Activated T-helper 1 cell treated with anti-CD3 and anti-CD28 coated beads, Interleukin-2, amount 50 U/mL, for 16 hours (primary cell): ENCODE measurements at regions not wholly inside any gene's neighbourhood (a gene's known extent, or its start where the extent isn't known, plus 50 kb on each side); places are given as distances from the start of the nearest gene placed in this dataset.

Experiments
- DNase-seq, 2 donors: peaks; one replicate each; pipeline ENCODE4 v3.0.0-alpha.2; 2020; ENCODE audit warnings: low read depth in 1 of 2, low spot score in 1 of 2

GRCh38 chr11:79564288-79564925 lies 123.6 kb upstream of the TENM4 start:
- no peak for DNase-seq

- DNase-seq = no peak
These were observed 120.7 kb upstream of the TENM4 start for GRCh38 chr11:79561496-79561895.

GRCh38 chr11:79550809-79551208 lies 110.0 kb upstream of the TENM4 start:
- DNase-seq = no peak

DNA sequence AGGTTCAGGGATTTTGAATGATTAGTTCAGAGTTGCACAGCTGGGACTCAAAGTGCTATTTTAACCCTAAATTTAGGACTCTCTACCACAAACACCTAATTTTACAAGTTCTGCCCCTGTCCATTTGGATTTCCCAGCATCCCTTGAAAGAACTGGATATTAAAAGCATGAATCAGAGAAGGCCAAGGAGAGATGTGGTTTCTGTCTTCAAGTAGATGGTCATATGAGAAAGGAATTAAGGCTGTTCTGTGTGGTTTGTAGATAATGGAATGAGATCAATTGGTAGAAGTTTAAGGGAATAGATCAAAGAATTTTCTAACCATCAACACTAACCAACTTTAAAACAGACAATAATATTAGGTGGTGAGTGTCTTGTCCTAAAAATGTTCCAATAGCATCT lies 106.4 kb upstream of the TENM4 start:
- DNase-seq = no peak

- no peak for DNase-seq
These were observed 105.5 kb upstream of the TENM4 start for GRCh38 chr11:79546351-79546750.

DNA sequence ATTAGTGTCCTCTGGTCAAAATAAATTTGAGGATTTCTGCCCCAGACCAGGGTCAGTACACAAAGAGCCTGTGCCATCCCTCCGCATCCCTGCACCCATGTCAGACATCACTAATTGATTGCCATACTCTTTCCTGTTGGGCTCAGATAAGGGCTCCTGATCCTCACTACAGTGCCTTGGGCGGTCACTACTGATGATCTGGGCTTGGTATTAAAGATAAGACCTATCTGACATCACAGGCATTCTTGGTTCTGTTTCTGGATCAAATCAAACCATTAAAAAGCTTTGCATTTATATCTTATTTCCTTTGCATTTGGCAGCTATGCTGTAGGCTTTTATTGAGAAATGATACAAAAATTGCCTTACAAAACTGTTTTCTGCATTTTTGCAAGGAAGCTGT lies 103.5 kb upstream of the TENM4 start:
- DNase-seq = no peak

GRCh38 chr11:79543101-79543500 lies 102.3 kb upstream of the TENM4 start:
- DNase-seq = no peak

- DNase-seq = no peak
These were observed 100.6 kb upstream of the TENM4 start for GRCh38 chr11:79541466-79541865.

DNA sequence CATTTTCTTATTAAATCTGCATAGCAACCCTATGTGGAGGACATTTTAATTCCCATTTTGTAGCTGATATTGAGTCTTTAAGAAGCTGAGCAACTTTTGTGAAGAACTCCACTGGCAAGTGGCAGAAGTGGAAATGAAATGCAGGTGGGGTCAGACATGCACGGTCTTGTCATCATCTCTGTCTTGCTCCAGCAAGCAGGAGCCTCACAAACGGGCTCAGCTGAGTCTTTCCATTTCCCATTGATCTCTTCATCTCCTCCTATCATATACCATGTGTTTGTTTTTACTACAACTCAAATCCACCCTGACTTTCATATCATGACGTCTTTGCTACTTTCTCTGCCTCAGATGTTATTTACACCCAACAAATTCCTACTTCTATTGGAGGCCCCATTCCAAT lies 97.9 kb upstream of the TENM4 start:
- DNase-seq = no peak

DNA sequence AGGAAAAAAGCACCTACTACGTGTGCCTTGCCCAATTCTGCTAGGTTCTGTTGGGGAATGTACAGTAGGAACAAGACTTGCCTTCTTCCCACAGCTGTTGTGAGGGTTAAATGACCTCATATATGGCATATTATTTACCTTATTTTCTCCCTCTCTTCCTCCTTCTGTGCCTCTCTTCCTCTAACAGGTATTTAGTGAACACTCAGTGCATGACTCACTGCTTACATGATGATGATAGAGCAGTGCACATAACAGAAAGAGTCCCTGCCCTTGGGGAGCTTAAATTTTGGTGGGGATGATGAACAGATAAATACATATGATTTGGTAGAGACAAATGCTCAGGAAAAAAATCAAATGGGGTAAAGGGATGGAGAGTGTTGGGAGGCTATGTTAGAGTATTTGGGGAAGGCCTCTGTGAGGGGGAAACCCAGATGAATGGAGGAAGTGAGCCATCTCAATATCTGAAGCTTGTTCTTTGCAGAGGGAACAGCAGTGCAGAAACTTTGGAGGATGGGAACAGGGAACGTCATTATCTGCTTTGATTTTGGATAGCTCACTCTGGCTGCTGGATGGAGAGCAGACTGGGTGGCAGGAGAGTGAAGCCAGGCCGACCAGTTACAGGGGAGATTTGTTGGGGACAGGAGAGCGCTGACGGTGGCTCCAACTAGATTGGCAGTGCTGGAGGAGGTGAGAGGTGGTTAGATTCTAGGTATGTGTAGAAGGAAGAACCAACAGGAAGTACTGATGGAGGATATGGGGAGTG lies 95.5 kb upstream of the TENM4 start:
- no peak for DNase-seq

DNA sequence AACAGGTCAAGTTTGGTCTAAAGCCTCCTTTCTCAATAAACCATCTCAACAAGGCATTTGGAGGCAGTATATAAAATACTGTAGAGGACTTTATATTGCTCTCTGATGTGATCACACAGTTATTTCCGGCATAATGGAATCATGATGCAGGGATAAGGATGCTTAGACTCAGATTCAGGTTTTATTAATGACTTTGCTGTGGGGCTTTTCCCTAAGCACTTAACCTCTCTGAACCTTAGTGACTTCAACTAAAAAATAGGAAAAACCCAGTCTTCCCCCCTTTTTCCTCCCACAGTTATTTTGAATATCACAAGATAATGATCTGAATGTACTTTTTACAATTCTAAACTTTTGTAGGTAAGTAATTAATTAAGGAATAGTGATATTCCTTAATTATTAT lies 94.8 kb upstream of the TENM4 start:
- no peak for DNase-seq

DNA sequence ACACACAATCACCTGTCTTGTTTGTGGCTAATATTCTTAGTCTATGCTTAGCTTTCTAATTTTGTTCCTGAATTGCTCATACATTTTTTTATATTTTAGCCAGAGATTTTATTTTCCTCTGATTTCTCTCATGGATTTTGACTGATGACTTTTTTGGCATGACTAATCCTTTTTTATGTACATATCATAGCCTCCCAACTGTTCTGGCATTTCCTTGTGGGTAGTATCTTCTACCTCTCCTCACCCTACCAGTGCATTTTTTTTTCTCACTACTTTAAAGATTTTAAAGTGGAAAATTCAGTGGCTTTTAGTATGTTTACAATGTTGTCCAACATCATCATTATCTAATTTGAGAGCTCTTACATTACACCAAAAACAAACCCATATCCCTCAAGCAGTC lies 84.4 kb upstream of the TENM4 start:
- no peak for DNase-seq

DNA sequence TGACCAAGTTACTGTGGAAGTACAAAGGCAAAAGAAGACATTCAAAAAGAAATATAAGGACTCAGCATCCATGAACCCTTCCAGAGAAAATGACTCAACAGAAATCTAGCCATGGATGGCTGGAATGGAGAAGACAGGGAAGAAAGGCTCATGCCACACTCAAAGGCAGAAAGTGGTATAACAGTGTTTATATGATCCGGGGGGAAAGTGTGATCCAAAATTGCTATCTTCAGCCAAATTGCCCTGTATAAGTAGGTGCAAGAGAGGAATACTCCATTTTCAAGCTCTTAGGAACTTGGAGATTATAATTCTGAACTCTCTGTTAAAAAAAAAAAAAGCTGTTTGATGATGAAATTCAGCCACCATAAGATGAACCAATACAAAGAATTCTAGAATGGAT lies 81.8 kb upstream of the TENM4 start:
- DNase-seq = no peak

GRCh38 chr11:79520086-79520485 lies 79.3 kb upstream of the TENM4 start:
- DNase-seq = no peak

DNA sequence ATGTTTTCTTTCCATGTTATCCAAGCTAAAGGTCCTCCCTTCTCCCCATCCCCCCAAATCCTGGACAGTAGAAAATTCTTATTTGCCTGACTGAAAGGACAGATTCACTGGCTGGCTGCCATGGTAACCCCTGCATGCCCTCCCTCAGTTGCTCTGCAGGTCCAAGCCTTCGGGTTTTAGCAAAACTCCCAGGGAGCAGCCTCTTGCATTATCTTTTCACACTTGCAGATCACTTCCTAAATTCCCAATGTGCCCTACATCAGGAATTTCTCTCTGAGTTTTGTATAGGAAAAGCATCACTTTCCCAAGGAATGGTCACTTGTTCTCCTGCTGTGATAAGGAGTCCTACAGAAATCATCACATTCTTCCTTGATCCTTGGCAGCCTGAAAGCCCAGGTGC lies 75.0 kb upstream of the TENM4 start:
- DNase-seq = no peak

GRCh38 chr11:79514695-79515094 lies 73.9 kb upstream of the TENM4 start:
- no peak for DNase-seq

- no peak for DNase-seq
These were observed 73.5 kb upstream of the TENM4 start for GRCh38 chr11:79514290-79514689.

DNA sequence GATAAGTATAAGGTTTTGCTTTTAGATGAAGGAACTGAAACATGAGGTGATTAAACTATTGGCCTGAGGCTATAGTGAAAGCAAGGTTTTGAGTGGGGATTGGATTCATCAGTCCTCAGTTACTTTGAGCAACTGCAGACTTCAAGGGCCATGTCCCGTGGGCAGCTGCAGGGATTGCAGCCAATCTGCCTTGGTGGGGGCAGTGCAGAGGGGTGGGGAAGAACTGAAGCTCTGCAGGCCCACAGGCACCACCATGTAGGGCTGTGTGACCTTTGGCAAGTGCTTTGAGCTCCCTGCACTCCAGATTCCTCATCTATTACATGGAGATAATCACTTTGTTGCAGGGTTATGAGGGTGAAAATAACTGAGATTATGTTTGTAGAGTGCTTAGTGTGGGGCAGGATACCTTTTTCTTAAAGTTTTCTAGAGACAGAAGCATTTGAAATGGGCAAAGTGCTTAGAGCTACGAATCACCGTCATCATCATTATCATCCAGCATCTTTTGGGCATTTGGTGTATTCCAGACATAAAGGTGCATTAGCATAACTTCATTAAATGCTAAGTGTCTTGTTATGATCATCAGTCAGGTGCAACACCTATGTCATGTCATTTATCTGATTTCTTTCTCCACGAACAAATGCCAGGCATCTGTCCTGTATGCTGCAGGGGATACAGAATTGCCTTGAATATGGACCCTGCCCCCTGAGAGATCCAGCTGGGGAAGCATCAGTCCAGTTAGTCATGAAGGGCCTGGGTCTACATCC lies 72.1 kb upstream of the TENM4 start:
- DNase-seq = no peak

- no peak for DNase-seq
These were observed 70.1 kb upstream of the TENM4 start for GRCh38 chr11:79510960-79511359.

DNA sequence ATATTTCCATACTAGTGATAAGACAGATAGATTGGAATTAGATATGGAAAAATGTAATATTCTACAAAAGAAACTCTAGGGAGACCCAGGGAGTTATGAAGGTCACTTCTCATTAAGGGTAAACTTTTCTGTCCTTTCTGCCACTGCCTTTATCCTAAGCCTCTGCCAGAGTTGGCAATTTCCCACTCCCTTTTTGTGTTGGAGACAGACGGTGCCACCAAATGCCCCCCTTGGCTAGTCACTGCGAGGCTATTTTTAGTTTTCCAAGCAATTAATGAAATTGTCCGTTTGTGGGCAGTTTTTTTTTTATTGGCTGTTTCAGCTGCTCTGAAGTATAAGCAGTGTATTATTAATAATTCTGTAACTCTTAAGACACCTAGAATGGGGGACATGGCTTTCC lies 67.6 kb upstream of the TENM4 start:
- no peak for DNase-seq

- no peak for DNase-seq
These were observed 66.9 kb upstream of the TENM4 start for GRCh38 chr11:79507706-79508105.

DNA sequence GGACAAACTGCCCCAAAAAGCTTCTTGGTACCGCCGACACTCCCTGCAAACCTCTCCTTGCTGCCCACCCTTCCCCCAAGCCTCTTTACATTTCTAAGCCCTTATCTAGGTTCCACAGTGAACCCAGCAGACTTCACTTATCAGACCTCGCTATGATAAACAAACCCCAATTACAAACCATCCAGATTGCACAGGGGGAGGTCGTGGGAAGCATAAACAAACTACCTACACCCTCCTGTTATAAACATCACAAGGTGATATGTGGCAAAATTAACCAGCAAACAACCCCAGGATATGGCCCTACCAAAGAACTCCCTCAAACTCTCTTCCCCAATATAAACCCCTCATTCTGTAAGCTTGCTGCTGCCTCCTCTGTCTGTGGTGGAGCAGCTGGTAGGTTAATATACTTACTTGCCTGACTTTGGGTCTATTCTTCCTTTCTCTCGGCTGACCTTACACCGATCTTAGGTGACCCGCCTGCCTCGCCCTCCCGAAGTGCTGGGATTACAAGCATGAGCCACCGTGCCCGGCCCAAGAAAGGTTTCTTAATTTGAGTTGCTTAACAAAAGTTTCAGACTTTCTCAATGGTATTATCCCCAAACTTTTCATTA lies 66.0 kb upstream of the TENM4 start:
- no peak for DNase-seq
